ENCODE measurements at regions not wholly inside any gene's neighbourhood (a gene's known extent, or its start where the extent isn't known, plus 50 kb on each side); places are given as distances from the start of the nearest gene placed in this dataset.

GRCh38 chr9:99389087-99390033 lies 167.3 kb downstream of the SEC61B start:
- Mint-ChIP-seq H3K27ac (no peak overlapping the region), H3K36me3 (ENCODE audit: low read depth) (no peaks in the 10 kb centered on the region), H3K27me3 (ENCODE audit: low read depth) (peaks cover 3% of the 10 kb centered on the region), H3K4me1 (ENCODE audit: low read depth) (no peaks in the 10 kb centered on the region), H3K9me3 (ENCODE audit: insufficient read depth) (no peaks in the 10 kb centered on the region), H3K4me3 (no peak overlapping the region)
- POLR2A ChIA-PET, result no interaction called here
- DNase-seq (no peak), ATAC-seq (no peak)
- CTCF ChIA-PET, result no interaction called here

GRCh38 chr9:99391937-99392594 lies 170.0 kb downstream of the SEC61B start:
- ChIA-PET CTCF (no interaction called here), POLR2A (no interaction called here)
- no peaks in the 10 kb centered on the region for H3K4me1 Mint-ChIP-seq (ENCODE audit: low read depth)
- DNase-seq (no peak), ATAC-seq (no peak)
- H3K27ac Mint-ChIP-seq, result no peak overlapping the region
- peaks cover 2% of the 10 kb centered on the region for H3K27me3 Mint-ChIP-seq (ENCODE audit: low read depth)
- no peaks in the 10 kb centered on the region for H3K36me3 Mint-ChIP-seq (ENCODE audit: low read depth)
- H3K9me3 Mint-ChIP-seq (ENCODE audit: insufficient read depth), result no peaks in the 10 kb centered on the region
- no peak overlapping the region for H3K4me3 Mint-ChIP-seq

GRCh38 chr9:99392986-99393385 lies 170.9 kb downstream of the SEC61B start:
- POLR2A ChIA-PET, result no interaction called here
- H3K4me1 Mint-ChIP-seq (ENCODE audit: low read depth), result no peaks in the 10 kb centered on the region
- no peaks in the 10 kb centered on the region for H3K36me3 Mint-ChIP-seq (ENCODE audit: low read depth)
- no peak for DNase-seq
- H3K9me3 Mint-ChIP-seq (ENCODE audit: insufficient read depth), result no peaks in the 10 kb centered on the region
- no peak for ATAC-seq
- H3K4me3 Mint-ChIP-seq, result no peak overlapping the region
- peaks cover 2% of the 10 kb centered on the region for H3K27me3 Mint-ChIP-seq (ENCODE audit: low read depth)
- no peak overlapping the region for H3K27ac Mint-ChIP-seq
- CTCF ChIA-PET, result no interaction called here

DNA sequence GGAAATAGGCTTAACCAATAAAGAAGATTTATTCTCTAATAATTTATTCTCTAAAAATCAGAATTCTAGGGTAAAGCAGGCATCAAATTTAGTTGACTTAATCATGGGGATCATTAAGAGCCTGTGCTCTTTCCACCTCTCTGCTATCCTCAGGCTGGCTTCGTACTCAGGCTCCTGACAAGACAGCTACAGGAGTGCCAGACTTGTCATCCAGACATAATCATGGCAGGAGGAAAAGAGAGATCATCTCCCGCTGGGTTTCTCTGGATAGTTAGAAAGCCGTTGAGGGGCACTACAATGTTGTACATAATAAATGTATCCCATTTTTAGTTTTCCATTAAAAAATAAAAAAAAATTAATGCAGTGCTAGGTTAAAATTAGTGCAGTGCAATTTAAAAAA lies 171.9 kb downstream of the SEC61B start:
- Mint-ChIP-seq H3K4me1 (ENCODE audit: low read depth) (peaks cover 2% of the 10 kb centered on the region), H3K9me3 (ENCODE audit: insufficient read depth) (no peaks in the 10 kb centered on the region), H3K36me3 (ENCODE audit: low read depth) (no peaks in the 10 kb centered on the region), H3K27me3 (ENCODE audit: low read depth) (peaks cover 2% of the 10 kb centered on the region), H3K27ac (no peak overlapping the region), H3K4me3 (no peak overlapping the region)
- DNase-seq (no peak), ATAC-seq (no peak)
- CTCF ChIA-PET, result no interaction called here
- POLR2A ChIA-PET, result no interaction called here

DNA sequence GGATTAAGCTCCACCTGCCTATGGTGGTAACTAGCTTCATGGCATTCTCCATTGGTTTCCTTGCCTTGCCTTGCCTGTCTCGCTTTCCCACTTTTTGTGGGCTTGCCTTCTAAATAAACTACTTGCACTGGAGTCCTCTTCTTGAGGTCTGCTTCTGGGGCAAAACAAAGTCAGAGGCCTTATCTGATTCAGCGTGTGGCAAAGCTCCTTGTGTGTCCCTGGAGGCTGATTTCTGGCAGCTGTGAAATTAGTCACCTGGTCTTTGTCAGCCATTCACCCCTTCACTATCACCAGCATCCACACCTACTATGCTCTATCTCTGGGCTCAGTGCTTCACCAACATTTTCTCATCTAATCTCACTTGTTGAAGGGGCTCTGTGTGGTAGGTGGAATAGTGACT lies 176.2 kb downstream of the SEC61B start:
- CTCF ChIA-PET, result no interaction called here
- H3K36me3 Mint-ChIP-seq (ENCODE audit: low read depth), result no peaks in the 10 kb centered on the region
- DNase-seq (no peak), ATAC-seq (no peak)
- POLR2A ChIA-PET, result no interaction called here
- H3K27ac Mint-ChIP-seq, result no peak overlapping the region
- H3K4me1 Mint-ChIP-seq (ENCODE audit: low read depth), result peaks cover 2% of the 10 kb centered on the region
- H3K27me3 Mint-ChIP-seq (ENCODE audit: low read depth), result peaks cover 3% of the 10 kb centered on the region
- H3K4me3 Mint-ChIP-seq, result no peak overlapping the region
- no peaks in the 10 kb centered on the region for H3K9me3 Mint-ChIP-seq (ENCODE audit: insufficient read depth)

- H3K27ac Mint-ChIP-seq, result no peak overlapping the region
- CTCF ChIA-PET, result no interaction called here
- peaks cover 3% of the 10 kb centered on the region for H3K27me3 Mint-ChIP-seq (ENCODE audit: low read depth)
- no peak overlapping the region for H3K4me3 Mint-ChIP-seq
- POLR2A ChIA-PET, result no interaction called here
- no peak for ATAC-seq
- no peaks in the 10 kb centered on the region for H3K36me3 Mint-ChIP-seq (ENCODE audit: low read depth)
- peaks cover 2% of the 10 kb centered on the region for H3K4me1 Mint-ChIP-seq (ENCODE audit: low read depth)
- no peak for DNase-seq
- no peaks in the 10 kb centered on the region for H3K9me3 Mint-ChIP-seq (ENCODE audit: insufficient read depth)
Observed at GRCh38 chr9:99399474-99399873, 177.4 kb downstream of the SEC61B start.

DNA sequence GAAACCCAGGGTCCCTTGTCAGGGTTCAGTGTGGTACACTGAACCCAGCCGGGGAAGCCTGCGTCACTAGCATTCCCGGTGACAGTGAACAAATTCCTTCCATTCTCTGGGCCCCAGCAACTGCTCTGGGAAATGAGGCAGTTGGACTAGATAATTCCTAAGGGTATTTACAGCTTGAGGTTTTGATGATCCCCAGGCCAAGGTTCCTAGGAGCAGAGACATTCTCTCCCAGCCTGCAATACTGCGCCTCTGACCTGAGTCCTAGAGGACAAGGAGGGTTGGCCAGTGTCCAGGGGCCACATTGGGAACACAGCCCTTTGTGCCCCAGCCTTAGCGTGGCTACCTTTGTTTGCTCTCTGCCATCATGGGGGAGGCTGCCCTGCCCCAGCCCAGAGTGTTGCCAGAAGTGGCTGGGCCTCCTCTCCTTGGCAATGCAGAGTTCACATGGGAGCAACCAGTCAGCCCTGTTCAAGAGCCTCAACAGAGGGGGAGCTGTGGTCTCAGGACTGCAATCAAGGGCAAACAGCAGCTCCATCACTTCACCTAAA lies 178.2 kb downstream of the SEC61B start:
- CTCF ChIA-PET, result no interaction called here
- no peaks in the 10 kb centered on the region for H3K9me3 Mint-ChIP-seq (ENCODE audit: insufficient read depth)
- no peak overlapping the region for H3K27ac Mint-ChIP-seq
- POLR2A ChIA-PET, result no interaction called here
- ATAC-seq (no peak), DNase-seq (no peak)
- peaks cover 4% of the 10 kb centered on the region for H3K27me3 Mint-ChIP-seq (ENCODE audit: low read depth)
- peaks cover 2% of the 10 kb centered on the region for H3K4me1 Mint-ChIP-seq (ENCODE audit: low read depth)
- no peak overlapping the region for H3K4me3 Mint-ChIP-seq
- H3K36me3 Mint-ChIP-seq (ENCODE audit: low read depth), result no peaks in the 10 kb centered on the region

DNA sequence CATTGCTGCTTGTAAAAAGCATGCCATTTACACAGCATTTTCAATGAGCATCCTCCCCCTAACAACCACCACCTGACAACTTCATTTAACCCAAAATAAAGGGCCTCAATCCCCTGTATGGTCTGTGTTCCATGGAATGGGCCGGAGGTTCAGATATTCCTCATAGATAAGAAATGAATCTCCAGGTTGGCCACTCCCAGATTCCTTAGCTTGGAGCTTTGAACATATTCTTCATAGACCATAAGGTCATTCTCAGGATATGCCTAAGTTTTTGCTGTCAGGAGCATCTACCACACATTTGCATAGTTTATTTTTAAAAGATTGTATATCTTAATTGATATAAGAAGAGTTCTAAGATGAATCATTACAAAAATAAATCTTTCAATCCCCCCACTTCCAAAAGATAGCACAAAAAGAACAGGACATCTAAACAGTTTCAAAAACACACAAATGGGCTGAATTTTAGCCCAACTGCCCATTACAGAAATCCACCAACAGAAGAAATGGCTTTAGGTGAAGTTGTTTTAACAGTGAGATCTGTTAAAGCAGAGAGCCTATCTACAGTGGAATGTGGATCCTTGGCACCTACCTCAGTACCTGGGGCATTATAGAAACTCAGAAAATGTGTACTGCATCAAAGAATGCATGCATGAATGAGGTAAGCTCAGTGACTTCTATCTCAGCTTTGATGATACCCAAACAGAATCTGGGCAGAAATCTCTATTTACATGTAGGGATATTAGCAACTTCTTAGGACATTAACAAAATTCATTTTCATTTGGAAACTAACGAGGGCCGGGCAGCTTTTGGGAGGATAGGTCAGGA lies 179.8 kb downstream of the SEC61B start:
- ATAC-seq (no peak), DNase-seq (no peak)
- Mint-ChIP-seq H3K36me3 (ENCODE audit: low read depth) (no peaks in the 10 kb centered on the region), H3K27me3 (ENCODE audit: low read depth) (peaks cover 10% of the 10 kb centered on the region), H3K27ac (no peak overlapping the region), H3K4me1 (ENCODE audit: low read depth) (peaks cover 2% of the 10 kb centered on the region), H3K4me3 (no peak overlapping the region), H3K9me3 (ENCODE audit: insufficient read depth) (no peaks in the 10 kb centered on the region)
- ChIA-PET POLR2A (no interaction called here), CTCF (no interaction called here)

GRCh38 chr9:99403371-99403770 lies 181.3 kb downstream of the SEC61B start:
- Mint-ChIP-seq H3K4me3 (no peak overlapping the region), H3K27ac (no peak overlapping the region), H3K4me1 (ENCODE audit: low read depth) (no peaks in the 10 kb centered on the region), H3K27me3 (ENCODE audit: low read depth) (peaks cover 10% of the 10 kb centered on the region), H3K9me3 (ENCODE audit: insufficient read depth) (no peaks in the 10 kb centered on the region), H3K36me3 (ENCODE audit: low read depth) (no peaks in the 10 kb centered on the region)
- DNase-seq (no peak), ATAC-seq (no peak)
- POLR2A ChIA-PET, result no interaction called here
- CTCF ChIA-PET, result no interaction called here

GRCh38 chr9:99405359-99405758 lies 183.3 kb downstream of the SEC61B start:
- ATAC-seq (no peak), DNase-seq (no peak)
- POLR2A ChIA-PET, result no interaction called here
- CTCF ChIA-PET, result no interaction called here
- Mint-ChIP-seq H3K4me3 (no peak overlapping the region), H3K27ac (no peak overlapping the region), H3K36me3 (ENCODE audit: low read depth) (no peaks in the 10 kb centered on the region), H3K9me3 (ENCODE audit: insufficient read depth) (no peaks in the 10 kb centered on the region), H3K4me1 (ENCODE audit: low read depth) (no peaks in the 10 kb centered on the region), H3K27me3 (ENCODE audit: low read depth) (peaks cover 12% of the 10 kb centered on the region)

DNA sequence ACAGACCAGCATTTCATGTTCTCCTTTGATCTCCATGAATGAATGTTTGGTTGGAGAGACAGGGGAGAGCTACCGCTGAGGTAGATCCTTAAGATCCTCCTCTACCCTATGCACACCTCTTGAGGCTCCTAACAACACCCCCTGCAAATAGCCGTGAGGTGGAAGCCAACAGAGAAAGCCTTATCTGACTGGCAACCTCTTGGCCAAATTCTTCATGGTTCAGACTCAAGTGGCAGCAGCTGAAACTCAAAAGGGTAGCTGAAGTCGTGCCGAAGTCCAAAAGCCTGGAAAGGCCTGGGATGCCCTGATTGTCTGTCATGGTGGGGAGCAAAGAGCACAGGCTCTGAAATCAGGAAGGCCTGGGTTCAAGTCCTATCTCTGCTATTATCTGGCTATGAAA lies 184.9 kb downstream of the SEC61B start:
- ChIA-PET POLR2A (no interaction called here), CTCF (no interaction called here)
- Mint-ChIP-seq H3K36me3 (ENCODE audit: low read depth) (no peaks in the 10 kb centered on the region), H3K4me3 (no peak overlapping the region), H3K4me1 (ENCODE audit: low read depth) (no peaks in the 10 kb centered on the region), H3K27ac (no peak overlapping the region), H3K9me3 (ENCODE audit: insufficient read depth) (no peaks in the 10 kb centered on the region), H3K27me3 (ENCODE audit: low read depth) (peaks cover 10% of the 10 kb centered on the region)
- ATAC-seq (no peak), DNase-seq (no peak)

DNA sequence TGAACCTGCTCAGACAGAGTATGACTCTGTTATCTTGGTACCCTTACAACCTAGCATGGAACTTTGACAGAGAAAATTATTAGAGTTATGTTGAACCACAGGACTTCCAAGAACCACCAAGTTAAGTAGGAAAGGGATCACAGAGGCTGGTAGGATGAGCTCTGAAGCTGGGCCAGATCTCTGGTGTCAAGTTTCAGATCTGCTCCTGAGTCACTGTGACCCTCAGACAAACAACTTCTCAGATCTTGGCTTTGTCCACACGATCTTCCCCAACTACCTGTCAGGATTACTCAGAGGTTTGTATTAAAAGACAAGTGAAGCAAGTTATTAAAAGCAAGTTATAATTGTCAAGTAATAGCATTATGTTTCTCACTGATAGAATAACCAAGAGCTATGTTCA lies 189.0 kb downstream of the SEC61B start:
- DNase-seq (no peak), ATAC-seq (no peak)
- H3K4me1 Mint-ChIP-seq (ENCODE audit: low read depth), result peaks cover 10% of the 10 kb centered on the region
- H3K36me3 Mint-ChIP-seq (ENCODE audit: low read depth), result no peaks in the 10 kb centered on the region
- peaks cover 11% of the 10 kb centered on the region for H3K27me3 Mint-ChIP-seq (ENCODE audit: low read depth)
- H3K4me3 Mint-ChIP-seq, result no peak overlapping the region
- no peaks in the 10 kb centered on the region for H3K9me3 Mint-ChIP-seq (ENCODE audit: insufficient read depth)
- ChIA-PET POLR2A (no interaction called here), CTCF (no interaction called here)
- H3K27ac Mint-ChIP-seq, result no peak overlapping the region

Data from activated CD8-positive, alpha-beta T cell treated with anti-CD3 and anti-CD28 coated beads, Interleukin-2, amount 10 ng/mL, durations not matched to agents 7 days and 5 days (primary cell).